GM21529 (cell line): ENCODE measurements at regions not wholly inside any gene's neighbourhood (a gene's known extent, or its start where the extent isn't known, plus 50 kb on each side); places are given as distances from the start of the nearest gene placed in this dataset.
A peak's percentile ranks its signal among the peaks of the same experiment; 100 is the strongest.
"Not testable (repeated sequence)": the region's sequence is repeated elsewhere in the genome, so short reads cannot be mapped to it uniquely, and the experiment has no call there.

Experiments used
- ATAC-seq: cut with Tn5 transposase; IDR thresholded peaks from one replicate; pipeline ENCODE4 v1.9.1; 2021; ENCODE audit not compliant: unreplicated experiment

- ATAC-seq, result not testable (repeated sequence)
These were observed 232.8 kb downstream of the SHCBP1 start for GRCh38 chr16:46388354-46388753.

GRCh38 chr16:46387720-46388119 lies 233.5 kb downstream of the SHCBP1 start:
- ATAC-seq, result not testable (repeated sequence)

DNA sequence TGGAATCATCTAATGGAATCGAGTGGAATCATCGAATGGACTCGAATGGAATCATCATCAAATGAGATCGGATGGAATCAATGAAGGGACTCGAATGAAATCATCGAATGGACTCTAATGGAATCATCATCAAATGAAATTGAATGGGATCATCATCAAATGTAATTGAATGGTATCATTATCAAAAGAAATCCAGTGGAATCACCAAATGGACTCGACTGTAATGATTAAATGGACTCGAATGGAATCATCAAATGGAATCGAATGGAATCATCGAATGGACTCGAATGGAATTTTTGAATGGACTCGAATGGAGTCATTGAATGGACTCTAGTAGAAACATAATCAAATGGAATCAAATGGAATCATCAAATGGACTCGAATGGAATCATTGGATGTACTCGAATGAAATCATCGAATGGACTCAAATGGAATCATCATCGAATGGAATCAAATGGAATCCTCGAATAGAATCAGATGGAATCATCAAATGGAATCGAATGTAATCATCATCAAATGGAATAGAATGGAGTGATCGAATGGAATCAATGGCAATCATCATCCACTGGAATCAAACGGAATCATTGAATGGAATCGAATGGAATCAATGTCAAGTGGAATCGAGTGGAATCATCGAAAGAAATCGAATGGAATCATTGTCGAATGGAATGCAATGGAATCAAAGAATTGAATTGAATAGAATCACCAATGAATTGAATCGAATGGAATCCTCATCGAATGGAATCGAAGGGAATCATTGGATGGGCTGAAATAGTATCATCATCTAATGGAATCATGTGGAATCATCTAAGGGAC lies 234.2 kb downstream of the SHCBP1 start:
- peak; percentile 6 for ATAC-seq

DNA sequence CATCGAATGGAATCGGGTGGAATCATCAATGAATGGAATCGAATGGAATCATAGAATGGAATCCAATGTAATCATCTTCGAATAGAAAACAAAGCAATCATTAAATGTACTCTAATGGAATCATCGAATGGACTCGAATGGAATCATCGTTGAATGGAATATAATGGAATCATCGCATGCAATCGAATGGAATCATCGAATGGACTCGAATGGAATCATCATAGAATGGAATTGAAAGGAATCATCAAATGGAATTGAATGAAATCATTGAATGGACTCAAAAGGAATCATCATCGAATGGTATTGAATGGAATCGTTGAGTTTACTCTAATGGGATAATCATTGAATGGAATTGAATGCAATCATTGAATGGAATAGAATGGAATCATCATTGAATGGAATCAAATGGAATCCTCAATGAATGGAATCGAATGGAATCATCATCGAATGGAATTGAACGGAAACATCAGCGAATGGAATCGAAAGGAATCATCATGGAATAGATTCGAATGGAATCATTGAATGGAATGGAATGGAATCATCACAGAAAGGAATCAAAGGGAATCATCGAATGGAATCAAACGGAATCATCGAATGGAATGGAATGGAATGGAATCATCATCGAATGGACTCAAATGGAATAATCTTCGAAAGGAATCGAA lies 234.9 kb downstream of the SHCBP1 start:
- ATAC-seq, result not testable (repeated sequence)

DNA sequence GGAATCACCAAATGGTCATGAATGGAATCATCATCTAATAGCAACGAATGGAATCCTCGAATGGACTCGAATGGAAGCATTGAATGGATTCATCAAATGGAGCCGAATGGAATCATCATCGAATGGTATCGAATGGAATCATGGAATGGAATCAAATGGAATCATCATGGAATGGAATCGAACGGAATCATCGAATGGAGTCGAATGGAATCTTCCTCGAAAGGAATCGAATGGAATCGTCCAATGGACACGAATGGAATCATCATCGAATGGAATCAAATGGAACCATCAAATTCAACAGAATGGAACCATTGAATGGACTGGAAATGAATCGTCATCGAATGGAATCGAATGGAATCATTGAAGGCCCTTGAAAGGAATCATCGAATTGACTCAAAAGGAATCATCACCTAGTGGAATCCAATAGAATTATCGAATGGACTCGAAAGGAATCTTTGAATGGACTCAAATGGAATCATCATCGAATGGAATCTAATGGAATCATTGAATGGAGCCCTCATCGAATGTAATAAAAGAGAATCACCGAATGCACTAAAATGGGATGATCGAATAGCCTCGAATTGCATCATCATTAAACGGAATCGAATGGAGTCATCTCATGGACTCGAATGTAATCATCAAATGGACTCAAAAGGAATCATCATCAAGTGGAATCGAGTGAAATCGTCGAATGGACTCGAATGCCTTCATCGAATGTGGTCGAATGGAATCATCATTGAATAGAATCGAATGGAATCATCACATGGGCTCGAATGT lies 236.7 kb downstream of the SHCBP1 start:
- ATAC-seq, result not testable (repeated sequence)

GRCh38 chr16:46383581-46383980 lies 237.6 kb downstream of the SHCBP1 start:
- not testable (repeated sequence) for ATAC-seq

- not testable (repeated sequence) for ATAC-seq
These were observed 238.2 kb downstream of the SHCBP1 start for GRCh38 chr16:46382791-46383541.

DNA sequence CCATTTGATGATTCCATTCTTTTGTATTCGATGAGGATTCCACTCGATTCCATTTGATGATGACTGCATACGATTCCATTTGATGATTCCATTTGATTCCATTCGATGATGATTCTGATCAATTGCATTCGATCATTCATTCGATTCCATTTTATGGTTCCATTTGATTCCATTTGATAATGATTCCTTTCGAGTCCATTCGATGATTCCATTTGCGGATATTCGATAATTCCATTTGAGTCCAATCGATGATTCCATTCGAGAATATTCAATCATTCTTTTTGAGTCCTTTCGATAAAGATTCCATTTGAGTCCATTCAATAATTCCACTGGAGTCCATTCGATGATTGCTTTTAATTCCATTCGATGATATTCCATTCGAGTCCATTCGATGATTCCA lies 239.1 kb downstream of the SHCBP1 start:
- not testable (repeated sequence) for ATAC-seq

GRCh38 chr16:46381344-46381743 lies 239.8 kb downstream of the SHCBP1 start:
- ATAC-seq, result not testable (repeated sequence)
